Stimulated activated CD4-positive, alpha-beta T cell treated with anti-CD3 and anti-CD28 coated beads, Interleukin-12 subunit alpha, Interleukin-12 subunit beta, amount 100 ng/mL, for 48 hours (primary cell): ENCODE measurements at regions not wholly inside any gene's neighbourhood (a gene's known extent, or its start where the extent isn't known, plus 50 kb on each side); places are given as distances from the start of the nearest gene placed in this dataset.
"Not testable (repeated sequence)": the region's sequence is repeated elsewhere in the genome, so short reads cannot be mapped to it uniquely, and the experiment has no call there.

ENCODE experiments used
- DNase-seq, 3 donors: peaks; one replicate each; pipeline ENCODE4 v3.0.0-alpha.2; 2020; ENCODE audit warnings: low read depth in 2 of 3, low spot score in 1 of 3

- no peak for DNase-seq
These were observed 578.7 kb upstream of the NRP1 start for GRCh38 chr10:33913194-33913593.

GRCh38 chr10:33909476-33909875 lies 575.0 kb upstream of the NRP1 start:
- DNase-seq, result not testable (repeated sequence)

DNA sequence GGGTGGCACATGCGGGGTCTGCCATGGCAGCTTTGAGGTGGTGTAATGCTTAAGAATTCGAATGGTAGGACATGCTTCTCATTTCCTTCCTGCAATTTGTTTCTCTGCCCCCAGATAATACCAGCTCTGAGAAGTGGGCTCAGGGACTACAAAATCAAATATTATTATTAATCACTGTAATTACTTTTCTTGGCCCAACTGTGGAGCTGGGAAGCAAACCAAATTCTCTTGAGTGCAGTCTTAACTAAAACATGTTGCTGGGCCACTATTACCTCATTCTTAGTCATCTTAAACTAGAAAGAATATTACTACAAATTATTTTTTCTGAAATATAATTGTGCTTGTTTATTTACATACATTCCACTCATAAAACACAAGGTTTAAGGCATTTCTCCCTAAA lies 566.7 kb upstream of the NRP1 start:
- DNase-seq, result no peak

- no peak for DNase-seq
These were observed 566.1 kb upstream of the NRP1 start for GRCh38 chr10:33900596-33900995.

DNA sequence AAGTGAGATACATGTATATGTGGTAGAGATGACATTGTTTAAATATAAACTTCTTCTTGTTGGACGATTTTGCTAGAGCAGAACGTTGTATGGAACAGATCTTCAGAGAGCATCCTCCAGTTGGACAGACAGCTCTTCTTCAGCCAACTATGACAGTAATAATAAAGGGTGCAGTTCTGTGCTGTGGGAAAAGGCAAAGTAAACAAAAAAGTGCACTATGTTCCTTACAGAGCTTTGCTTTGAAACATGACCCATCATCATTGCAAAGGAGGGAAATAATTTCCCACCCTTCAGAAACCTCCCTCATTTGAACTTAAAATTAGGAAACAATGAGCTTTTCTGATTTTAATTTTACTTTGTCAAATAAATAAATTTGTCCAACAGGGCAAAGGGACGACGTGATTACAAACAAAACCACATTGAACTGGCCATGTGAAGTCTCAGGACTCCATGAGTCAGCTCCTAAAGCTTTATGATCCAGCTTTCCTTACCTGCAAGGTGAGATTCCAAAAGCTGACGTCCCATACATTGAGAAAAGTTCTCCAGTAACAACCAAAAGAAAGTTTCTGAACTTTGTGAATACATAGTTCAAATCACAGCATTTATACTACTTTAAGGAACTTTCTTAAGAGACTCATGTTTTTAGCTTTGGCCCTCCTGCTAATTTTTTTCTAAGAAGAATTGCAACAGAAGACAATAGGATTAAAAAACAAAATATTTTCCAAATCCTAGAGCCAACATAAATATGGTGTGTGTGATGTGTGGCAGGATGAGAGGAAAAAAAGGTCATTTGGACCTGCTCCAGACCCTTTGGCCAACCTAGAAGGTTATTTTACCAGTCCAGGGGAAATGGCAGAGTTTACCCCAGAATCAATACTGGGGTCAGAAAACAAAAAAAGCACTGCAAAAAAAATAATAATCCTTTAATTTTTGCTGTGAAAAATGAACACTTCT lies 565.4 kb upstream of the NRP1 start:
- DNase-seq, result no peak

GRCh38 chr10:33897291-33897752 lies 562.9 kb upstream of the NRP1 start:
- no peak for DNase-seq

- no peak for DNase-seq
These were observed 559.0 kb upstream of the NRP1 start for GRCh38 chr10:33893506-33893905.

DNA sequence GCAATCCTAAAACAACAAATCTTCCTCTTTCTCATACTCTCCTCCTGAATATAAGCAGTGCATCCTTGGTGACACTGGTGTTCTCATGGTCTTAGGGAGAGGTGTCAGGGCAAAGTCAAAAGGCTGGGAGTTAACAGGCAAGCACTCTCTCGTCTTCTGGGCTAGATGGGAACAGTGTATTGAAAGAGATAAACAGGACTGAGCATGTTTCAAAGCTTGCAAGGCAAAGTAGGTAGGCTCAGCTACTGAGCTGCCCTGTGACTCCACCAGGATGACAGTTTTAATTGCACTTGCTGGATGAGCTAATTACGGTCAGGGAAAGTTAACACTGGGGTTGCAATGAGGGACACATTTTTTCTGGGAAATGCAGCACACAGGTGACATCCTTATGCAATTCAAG lies 554.9 kb upstream of the NRP1 start:
- no peak for DNase-seq

DNA sequence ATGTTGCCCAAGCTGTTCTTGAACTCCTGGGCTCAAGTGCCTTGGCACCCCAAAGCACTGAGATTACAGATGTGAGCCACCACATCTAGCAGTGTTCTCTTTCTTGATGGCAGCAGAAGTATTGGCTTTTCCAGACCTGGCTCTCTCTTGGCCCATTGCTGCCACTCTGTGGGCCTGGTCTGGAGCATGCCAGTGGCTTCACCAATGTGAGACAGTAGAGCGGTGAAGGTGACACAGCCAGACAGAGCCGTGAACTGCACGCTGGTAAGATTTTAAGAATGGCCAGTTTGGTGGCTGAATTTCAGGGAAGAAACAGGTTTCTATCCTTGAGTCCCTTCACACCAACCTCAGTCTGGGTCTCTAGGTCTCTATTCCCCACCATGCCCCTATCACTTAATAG lies 552.7 kb upstream of the NRP1 start:
- DNase-seq, result no peak

GRCh38 chr10:33886299-33886698 lies 551.8 kb upstream of the NRP1 start:
- DNase-seq, result no peak

DNA sequence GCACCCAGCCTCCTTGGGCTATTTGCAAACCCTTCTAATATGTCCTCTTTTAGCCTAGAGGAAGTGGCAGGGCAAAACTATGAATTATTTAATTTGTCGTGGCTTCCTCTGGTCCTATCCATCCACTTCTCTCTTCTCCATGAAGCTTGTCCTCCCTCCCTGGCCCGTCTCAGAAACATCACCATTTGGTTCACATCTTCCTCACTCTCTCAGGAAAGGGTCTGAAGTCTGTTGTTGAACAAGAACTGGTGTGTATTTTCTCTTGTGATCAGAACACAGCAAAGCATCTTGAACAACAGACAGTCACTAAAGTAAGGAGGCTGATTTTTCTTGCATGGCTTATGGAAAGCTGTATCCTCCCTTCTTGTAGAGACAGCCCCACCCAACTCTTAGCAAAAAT lies 550.1 kb upstream of the NRP1 start:
- no peak for DNase-seq

DNA sequence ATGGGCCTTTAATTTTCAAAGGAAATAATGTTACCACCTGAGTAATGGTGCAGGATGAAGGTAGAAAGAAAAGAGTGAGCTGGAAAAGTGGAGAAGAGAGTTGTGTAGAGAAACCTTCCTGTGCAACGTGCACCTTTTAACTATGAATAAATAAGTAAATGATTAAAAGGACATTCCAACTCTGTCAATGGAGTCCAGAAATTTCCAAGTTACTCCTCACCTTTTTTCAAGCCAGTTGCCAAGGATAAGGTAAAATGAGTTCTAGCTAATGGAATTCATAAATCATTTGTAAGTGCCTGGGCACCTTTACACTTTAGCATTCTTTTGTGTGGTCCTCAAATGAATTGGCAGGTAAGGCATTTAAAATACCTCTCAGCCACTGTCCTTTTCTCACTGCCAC lies 549.4 kb upstream of the NRP1 start:
- no peak for DNase-seq

- DNase-seq, result no peak
These were observed 548.5 kb upstream of the NRP1 start for GRCh38 chr10:33882996-33883395.

DNA sequence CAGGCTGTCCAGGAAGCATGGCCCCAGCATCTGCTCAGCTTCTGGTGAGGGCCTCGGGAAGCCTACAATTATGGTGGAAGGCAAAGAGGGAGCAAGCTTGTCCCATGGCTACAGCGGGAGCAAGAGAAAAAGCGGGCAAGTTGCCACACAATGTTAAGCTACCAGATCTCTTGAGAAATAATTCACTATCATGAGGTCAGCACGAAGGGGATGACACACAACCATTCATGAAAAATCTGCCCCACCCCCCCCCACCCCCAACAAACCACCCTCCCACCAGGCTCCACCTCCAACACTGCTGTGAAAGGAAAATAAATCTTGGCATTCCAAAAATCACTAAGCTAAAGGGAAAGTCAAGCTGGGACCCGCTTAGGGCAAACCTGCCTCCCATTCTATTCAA lies 545.8 kb upstream of the NRP1 start:
- no peak for DNase-seq

- DNase-seq, result no peak
These were observed 543.8 kb upstream of the NRP1 start for GRCh38 chr10:33878238-33878786.

DNA sequence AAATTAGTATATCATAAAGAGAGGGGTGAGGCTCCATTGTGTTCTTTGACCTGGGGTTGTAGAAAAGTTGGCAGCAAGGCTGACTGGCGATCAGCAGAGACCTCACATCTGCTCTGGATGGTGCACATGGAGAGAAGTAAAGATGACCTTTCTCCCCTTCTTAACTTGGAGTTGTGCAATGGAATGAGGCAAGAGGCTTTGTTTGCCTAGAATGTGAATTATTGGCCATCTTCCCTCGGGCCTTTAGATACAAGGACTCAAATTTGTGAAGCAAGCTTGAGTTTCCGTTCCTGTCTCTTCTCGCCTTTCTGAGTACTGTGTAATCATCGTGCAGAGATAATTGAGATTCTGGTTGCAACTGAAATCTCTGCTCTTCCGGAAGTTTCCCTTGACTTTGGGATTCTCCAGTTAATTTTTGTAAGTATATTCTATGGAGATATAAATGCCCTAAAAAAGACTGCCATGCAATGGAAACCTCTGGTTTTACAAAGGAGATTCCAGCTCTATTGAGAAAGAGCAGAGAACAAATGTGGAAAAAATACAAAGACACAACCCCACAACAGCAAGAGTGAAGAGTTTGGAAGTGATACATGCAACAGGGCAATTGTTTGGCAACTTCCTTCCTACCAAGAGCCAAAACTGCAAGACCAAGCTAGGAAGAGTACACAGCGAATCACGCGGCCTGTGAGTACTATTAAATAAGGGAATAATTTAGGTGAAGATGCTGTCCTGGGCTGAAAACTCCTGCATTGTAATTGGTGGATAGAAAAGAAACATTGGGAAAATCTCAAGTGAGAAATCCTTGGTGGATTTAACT lies 542.3 kb upstream of the NRP1 start:
- DNase-seq, result no peak

- DNase-seq, result no peak
These were observed 541.6 kb upstream of the NRP1 start for GRCh38 chr10:33875924-33876583.

GRCh38 chr10:33871061-33871956 lies 536.8 kb upstream of the NRP1 start:
- no peak for DNase-seq

GRCh38 chr10:33869481-33869880 lies 535.0 kb upstream of the NRP1 start:
- DNase-seq, result no peak

GRCh38 chr10:33869028-33869427 lies 534.6 kb upstream of the NRP1 start:
- DNase-seq, result no peak
